ENCODE measurements at regions not wholly inside any gene's neighbourhood (a gene's known extent, or its start where the extent isn't known, plus 50 kb on each side); places are given as distances from the start of the nearest gene placed in this dataset.

DNA sequence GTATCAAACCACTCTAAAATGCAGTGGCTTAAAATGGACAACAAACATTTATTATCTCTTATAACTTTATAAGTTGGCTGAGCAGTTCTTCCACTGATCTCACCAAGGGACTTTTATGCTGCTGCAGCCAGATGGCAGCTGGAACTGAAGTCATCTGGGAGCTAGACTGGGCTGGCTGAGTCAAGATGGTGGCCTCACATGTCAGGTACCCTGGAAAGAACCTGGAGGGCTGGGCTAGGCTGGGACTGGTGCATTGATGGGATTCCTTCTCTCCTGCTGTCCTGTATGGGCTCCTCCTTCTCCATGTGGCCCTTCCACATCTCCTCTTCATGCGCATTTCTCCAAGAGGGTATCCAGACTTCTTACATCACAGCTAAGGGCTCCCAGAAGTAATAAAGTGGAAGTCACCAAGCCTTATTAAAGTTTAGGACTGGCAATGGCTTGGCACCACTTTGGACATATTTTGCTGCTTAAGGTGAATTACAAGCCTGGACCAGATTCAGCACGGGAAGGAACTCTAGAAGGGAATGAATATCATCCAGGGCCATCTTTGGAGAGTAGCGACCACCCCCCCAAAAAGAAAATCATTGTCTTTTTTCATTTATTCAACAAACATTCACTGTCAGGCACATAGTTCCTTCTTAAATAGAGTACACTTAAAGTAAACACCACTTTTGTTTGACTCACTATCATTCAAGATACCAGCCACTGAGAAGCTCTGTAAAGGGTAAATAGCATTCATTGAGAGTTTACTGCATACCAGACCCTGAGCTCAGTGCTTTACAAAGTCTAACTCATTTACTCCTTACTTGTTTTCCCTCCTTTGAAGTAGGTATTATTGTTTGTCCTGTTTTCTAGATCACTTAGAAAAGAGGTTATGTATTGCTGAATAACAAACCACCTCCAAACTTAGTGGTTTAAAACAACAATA, 138.0 kb downstream of the ZFP36L2 start:
- no peak for ATAC-seq
- WGBS, 2 donors, result 97 to 99% methylated on average over 3 of the region's 3 CpGs
- peaks cover 31 to 49% (median 43%) of the 10 kb centered on the region in 9 donors for H3K4me1 ChIP-seq

DNA sequence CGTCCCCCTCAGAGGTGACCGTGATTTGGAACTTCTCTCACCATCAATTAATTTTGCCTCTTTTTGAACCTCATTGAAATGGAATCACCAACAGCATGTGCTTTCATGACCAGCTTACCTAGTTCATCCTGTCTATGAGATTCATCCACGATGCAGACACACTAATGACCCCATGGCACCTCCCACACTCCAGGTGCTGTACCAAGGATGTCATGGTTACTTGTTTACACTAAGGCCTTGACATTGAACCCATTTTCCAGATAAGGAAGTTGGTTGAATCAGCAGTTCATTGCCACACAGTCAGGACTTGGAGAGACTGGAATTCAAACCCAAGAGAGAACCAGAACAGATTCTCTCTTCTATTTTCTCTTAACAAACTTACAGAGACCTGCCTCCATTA, 139.0 kb downstream of the ZFP36L2 start:
- TF ChIP-seq, protein P1, sequence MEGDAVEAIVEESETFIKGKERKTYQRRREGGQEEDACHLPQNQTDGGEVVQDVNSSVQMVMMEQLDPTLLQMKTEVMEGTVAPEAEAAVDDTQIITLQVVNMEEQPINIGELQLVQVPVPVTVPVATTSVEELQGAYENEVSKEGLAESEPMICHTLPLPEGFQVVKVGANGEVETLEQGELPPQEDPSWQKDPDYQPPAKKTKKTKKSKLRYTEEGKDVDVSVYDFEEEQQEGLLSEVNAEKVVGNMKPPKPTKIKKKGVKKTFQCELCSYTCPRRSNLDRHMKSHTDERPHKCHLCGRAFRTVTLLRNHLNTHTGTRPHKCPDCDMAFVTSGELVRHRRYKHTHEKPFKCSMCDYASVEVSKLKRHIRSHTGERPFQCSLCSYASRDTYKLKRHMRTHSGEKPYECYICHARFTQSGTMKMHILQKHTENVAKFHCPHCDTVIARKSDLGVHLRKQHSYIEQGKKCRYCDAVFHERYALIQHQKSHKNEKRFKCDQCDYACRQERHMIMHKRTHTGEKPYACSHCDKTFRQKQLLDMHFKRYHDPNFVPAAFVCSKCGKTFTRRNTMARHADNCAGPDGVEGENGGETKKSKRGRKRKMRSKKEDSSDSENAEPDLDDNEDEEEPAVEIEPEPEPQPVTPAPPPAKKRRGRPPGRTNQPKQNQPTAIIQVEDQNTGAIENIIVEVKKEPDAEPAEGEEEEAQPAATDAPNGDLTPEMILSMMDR (IDR thresholded peaks at IDR 0.05), result no peak
- H3K27ac ChIP-seq, result peak overlapping the region in 9 of 10 donors; percentile 82 to 93 (median 91)
- DNase-seq (no peak), ATAC-seq (no peak)
- intact Hi-C loops (cut with DNase I), result loop anchor here in 3 of 10 donors (2.0 to 10.0 kb wide), 4 partner anchors 13 to 137 kb away; partner anchors contain the start of gene ZFP36L2 (in 1 of the 3)
- H3K27me3 ChIP-seq, result no peaks in the 10 kb centered on the region
- H3K4me3 ChIP-seq, result no peak overlapping the region
- peaks cover 40 to 59% (median 53%) of the 10 kb centered on the region in 9 donors for H3K4me1 ChIP-seq
- peaks cover 0 to 21% (median 7%) of the 10 kb centered on the region in 11 donors for H3K9me3 ChIP-seq
- 91 to 95% methylated on average over 3 of the region's 3 CpGs for WGBS, 2 donors
- H3K36me3 ChIP-seq, result no peaks in the 10 kb centered on the region

More for the DNA sequence above, 138.0 kb downstream of the ZFP36L2 start:
- Histone ChIP-seq H3K27me3 (no peaks in the 10 kb centered on the region), H3K27ac (peak overlapping the region in 7 of 10 donors; percentile 82 to 93 (median 91)), H3K36me3 (no peaks in the 10 kb centered on the region), H3K4me3 (no peak overlapping the region), H3K9me3 (peaks cover 0 to 21% (median 7%) of the 10 kb centered on the region in 11 donors)
- no peak for DNase-seq
- TF ChIP-seq, protein P1 (IDR thresholded peaks at IDR 0.05), result no peak
- intact Hi-C loops (cut with DNase I), result loop anchor here in 3 of 10 donors (5.0 to 10.0 kb wide), 3 partner anchors 114 to 136 kb away; partner anchors contain the start of gene ZFP36L2 (in 1 of the 3)

DNA sequence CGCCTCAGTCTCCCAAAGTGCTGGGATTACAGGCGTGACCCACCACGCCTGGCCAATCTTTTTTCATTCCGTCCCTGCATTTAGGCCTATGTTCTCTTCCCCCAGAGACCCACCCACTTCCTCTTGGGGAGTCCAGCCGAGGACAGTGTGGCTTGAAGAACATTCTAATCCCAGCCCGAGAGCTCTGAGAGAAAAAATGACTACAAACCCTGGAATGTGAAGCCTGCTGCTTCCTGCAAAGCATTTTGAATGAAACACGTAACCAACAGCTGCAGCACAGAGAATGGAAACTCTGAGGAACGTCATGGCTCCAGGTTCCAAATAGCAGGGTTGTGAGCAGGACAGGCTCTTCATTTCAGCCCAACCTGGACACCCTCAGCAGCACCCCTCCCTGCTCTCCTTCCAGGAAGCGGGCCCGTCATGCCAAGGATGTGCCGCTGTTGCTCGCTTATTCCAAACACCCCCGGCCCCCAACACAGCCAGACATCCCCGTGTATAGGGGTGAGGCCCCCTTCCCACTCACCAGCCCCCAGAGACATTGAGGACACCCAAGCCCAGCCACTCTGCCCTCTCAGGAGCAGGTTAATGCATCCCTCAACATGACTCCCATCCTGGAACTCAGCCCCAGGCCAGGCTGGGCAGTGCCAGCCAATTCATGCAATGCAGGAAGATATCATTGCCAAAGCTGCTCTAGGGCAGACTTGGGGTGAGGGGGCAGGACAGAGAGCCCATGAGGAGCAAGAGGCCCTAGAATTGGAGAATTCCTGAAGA, 139.8 kb downstream of the ZFP36L2 start:
- ATAC-seq, result peak; percentile 75 to 89 (median 84)
- Histone ChIP-seq H3K4me3 (no peak overlapping the region), H3K27ac (peak overlapping the region; percentile 76 to 93 (median 90)), H3K9me3 (peaks cover 0 to 21% (median 7%) of the 10 kb centered on the region in 11 donors), H3K27me3 (no peaks in the 10 kb centered on the region), H3K4me1 (peaks cover 48 to 67% (median 61%) of the 10 kb centered on the region in 9 donors), H3K36me3 (no peaks in the 10 kb centered on the region)
- DNase-seq, result peak; percentile 51 to 88
- 38 to 57% methylated on average over 14 of the region's 14 CpGs for WGBS, 2 donors
- TF ChIP-seq, protein P1 (IDR thresholded peaks at IDR 0.05), result no peak
- intact Hi-C loops (cut with DNase I), result loop anchor here in 3 of 10 donors (1.0 to 10.0 kb wide), 5 partner anchors 14 to 140 kb away; partner anchors contain the start of gene ZFP36L2 (in 2 of the 3)

DNA sequence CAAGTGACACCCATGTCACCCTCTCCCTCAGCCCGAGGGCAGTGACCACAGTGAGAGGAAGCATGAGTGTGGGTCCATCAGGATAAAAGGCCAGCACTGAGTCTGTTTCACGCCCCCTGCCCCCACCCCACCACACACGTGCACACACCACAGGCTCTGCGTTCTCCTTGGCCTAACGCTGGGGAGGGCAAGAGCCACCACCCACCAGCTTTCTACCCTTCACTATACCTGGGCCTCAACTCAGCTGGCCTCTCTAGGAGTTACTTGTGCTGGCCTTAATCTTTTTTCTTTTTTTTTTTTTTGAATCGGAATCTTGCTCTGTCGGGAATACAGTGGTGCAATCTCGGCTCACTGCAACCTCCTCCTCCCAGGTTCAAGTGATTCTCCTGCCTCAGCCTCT, 140.5 kb downstream of the ZFP36L2 start:
- peak in 2 of 8 donors; percentile 5 for ATAC-seq
- TF ChIP-seq, protein P1 (IDR thresholded peaks at IDR 0.05), result no peak
- no peak for DNase-seq
- no peaks in the 10 kb centered on the region for H3K36me3 ChIP-seq
- H3K27ac ChIP-seq, result peak overlapping the region; percentile 76 to 93 (median 90)
- H3K4me1 ChIP-seq, result peaks cover 49 to 74% (median 63%) of the 10 kb centered on the region in 9 donors
- 63 to 69% methylated on average over 8 of the region's 8 CpGs for WGBS, 2 donors
- intact Hi-C loops (cut with DNase I), result loop anchor here in 3 of 10 donors (1.0 to 10.0 kb wide), 5 partner anchors 15 to 140 kb away; partner anchors contain the start of gene ZFP36L2 (in 2 of the 3)
- no peak overlapping the region for H3K4me3 ChIP-seq
- peaks cover 0 to 15% (median 7%) of the 10 kb centered on the region in 11 donors for H3K9me3 ChIP-seq
- no peaks in the 10 kb centered on the region for H3K27me3 ChIP-seq

Data from heart right ventricle (tissue), 16 donors.